ENCODE measurements at regions not wholly inside any gene's neighbourhood (a gene's known extent, or its start where the extent isn't known, plus 50 kb on each side); places are given as distances from the start of the nearest gene placed in this dataset.

GRCh38 chr10:124171561-124171960 is 78.2 kb upstream of the CHST15 start (continued):
- TF ChIP-seq ZNF592 (IDR thresholded peaks at IDR 0.05), result no peak
- no peak for TF ChIP-seq HDGF (IDR thresholded peaks at IDR 0.05)
- no peak for TF ChIP-seq RFX5 (IDR thresholded peaks at IDR 0.05; ENCODE audit: low read depth, low read length)
- no peak for TF ChIP-seq ZNF274 (IDR thresholded peaks at IDR 0.05; ENCODE audit: insufficient read depth, insufficient read length)
- no peak for TF ChIP-seq MXI1 (IDR thresholded peaks at IDR 0.05; ENCODE audit: low read depth, low read length)

- ChIA-PET POLR2A (no interaction called here), CTCF (no interaction called here), SMC1A (ENCODE audit: uncharacterized antibody, unreplicated experiment) (no interaction called here), RAD21 (ENCODE audit: unreplicated experiment) (no interaction called here)
- Histone ChIP-seq H3K4me2 (ENCODE audit: control insufficient read depth, insufficient read depth) (no peak overlapping the region), H3K79me2 (ENCODE audit: control insufficient read depth, insufficient read depth, low read length) (no peaks in the 10 kb centered on the region), H3K36me3 (ENCODE audit: control insufficient read depth in 2 of 2, insufficient read depth in 2 of 2, low read length in 1 of 2) (no peaks in the 10 kb centered on the region), H3K4me1 (ENCODE audit: control insufficient read depth, insufficient read depth, low read length) (peaks cover 3% of the 10 kb centered on the region; the same call in 1 of the 2 replicates), H3K27me3 (replicated peaks in 1 of 2; ENCODE audit: control insufficient read depth in 2 of 2, insufficient read depth in 2 of 2, low read length in 1 of 2) (peaks cover 0 to 2% of the 10 kb centered on the region in 2 experiments; a peak in 3 of 4 replicates), H3K9me3 (replicated peaks; ENCODE audit: control insufficient read depth, insufficient read depth, low read length) (no peaks in the 10 kb centered on the region; the same call in 2 of the 3 replicates), H3K27ac (ENCODE audit: control insufficient read depth, insufficient read depth) (no peak overlapping the region), H4K20me1 (ENCODE audit: control insufficient read depth, insufficient read depth) (no peaks in the 10 kb centered on the region), H3K4me3 (no peak overlapping the region), H2AFZ (ENCODE audit: control insufficient read depth, low read depth, low read length) (no peak overlapping the region), H3K9ac (ENCODE audit: control insufficient read depth, insufficient read depth, low read length) (no peak overlapping the region)
- 56% methylated on average over 7 of the region's 7 CpGs for WGBS (ENCODE audit: insufficient coverage, insufficient replicate concordance, low lambda C conversion rate, missing lambda C conversion rate)
- intact Hi-C loops (cut with micrococcal nuclease; ENCODE audit: unreplicated experiment), result no loop called here
- TF ChIP-seq ZNF207 (IDR thresholded peaks at IDR 0.05; ENCODE audit: borderline replicate concordance), result no peak
- TF ChIP-seq ELK1 (IDR thresholded peaks at IDR 0.05; ENCODE audit: low read depth, low read length), result no peak
- TF ChIP-seq USF1 (IDR thresholded peaks at IDR 0.05; ENCODE audit: borderline replicate concordance, extremely low read length, insufficient read depth, low read depth, low read length), result no peak
- no peak for TF ChIP-seq SMAD1 (IDR thresholded peaks at IDR 0.05; ENCODE audit: low read depth, partially characterized antibody)
- no peak for TF ChIP-seq TCF3 (IDR thresholded peaks at IDR 0.05; ENCODE audit: borderline replicate concordance, insufficient read depth, low read depth, low read length)
- TF ChIP-seq ATF3 (IDR thresholded peaks at IDR 0.05; ENCODE audit: borderline replicate concordance, extremely low read depth, low read depth, low read length), result no peak
- no peak for TF ChIP-seq SIX5 (IDR thresholded peaks at IDR 0.05; ENCODE audit: low read depth, low read length, severe bottlenecking)
- TF ChIP-seq POLR2A (IDR thresholded peaks at IDR 0.05; ENCODE audit: low read depth, low read length), result no peak
- no peak for TF ChIP-seq ESRRA (IDR thresholded peaks at IDR 0.05; ENCODE audit: low read length)
- BruUV-seq (replicated peaks), result no TSS peak
- in situ Hi-C loops (cut with MboI), result no loop called here
- no peak for FAIRE-seq
- ATAC-seq, result no peak
- no peak for DNase-seq (ENCODE audit: low read depth, low spot score)
Measured at GRCh38 chr10:124170631-124171030, 77.2 kb upstream of the CHST15 start.

Data from GM12878 (cell line).